Keratinocyte (primary cell): ENCODE measurements at regions not wholly inside any gene's neighbourhood (a gene's known extent, or its start where the extent isn't known, plus 50 kb on each side); places are given as distances from the start of the nearest gene placed in this dataset.

ENCODE experiments used
- CTCF ChIP-seq, 3 experiments: IDR thresholded peaks in 1 of 3; conservative IDR thresholded peaks in 1 of 3; optimal IDR thresholded peaks in 1 of 3; 2 replicates in 2 of 3; 3 replicates in 1 of 3; pipeline versions ENCODE3 to v1.5.1; 2011; ENCODE audit warnings: low read length in 3 of 3, mild to moderate bottlenecking in 3 of 3, moderate library complexity in 2 of 3, control low read depth in 1 of 3, inconsistent platforms in 1 of 3; ENCODE audit not compliant: insufficient read depth in 2 of 3; ENCODE audit errors: extremely low read depth in 1 of 3
- EZH2 ChIP-seq: IDR thresholded peaks from one replicate; pipeline ENCODE4 v1.6.1; 2012; ENCODE audit warnings: inconsistent platforms, mild to moderate bottlenecking, low read length, moderate library complexity

- TF ChIP-seq CTCF (optimal IDR thresholded peaks at IDR 0.05 in 1 of 3, IDR thresholded peaks at IDR 0.05 in 1 of 3, conservative IDR thresholded peaks at IDR 0.05 in 1 of 3; ENCODE audit: extremely low read depth in 1 of 3, insufficient read depth in 2 of 3, low read length in 3 of 3) (no peak), EZH2 (no peak)
Measured at GRCh38 chr4:126783191-126783590, 849.6 kb upstream of the INTU start.
